BJ (cell line): ENCODE measurements at regions not wholly inside any gene's neighbourhood (a gene's known extent, or its start where the extent isn't known, plus 50 kb on each side); places are given as distances from the start of the nearest gene placed in this dataset.

Experiments
- CTCF ChIA-PET: fragments of 350-600 bp; formaldehyde crosslinking; extraction: SDS; loops from one replicate; lab custom pipeline; 2021; ENCODE audit warnings: antibody characterized with exemption, inconsistent platforms; lab: Yijun Ruan, JAX
- POLR2A ChIA-PET: fragments of 300-600 bp; sonication (Branson Sonifier 250); formaldehyde crosslinking; extraction: SDS; loops from one replicate; lab custom pipeline; 2021; ENCODE audit warnings: antibody characterized with exemption; lab: Charles Lee
- DNase-seq: peaks from one replicate; pipeline ENCODE4 v3.0.0-alpha.2; 2011; ENCODE audit warnings: low read depth
- H3K27me3 ChIP-seq: 2 replicates; pipeline ENCODE4 v1.6.0; 2011; ENCODE audit warnings: low read length; ENCODE audit not compliant: control insufficient read depth, insufficient read depth
- H3K36me3 ChIP-seq: 2 replicates; pipeline ENCODE4 v1.5.1; 2011; ENCODE audit warnings: low read length; ENCODE audit not compliant: control insufficient read depth, insufficient read depth
- H3K4me3 ChIP-seq: 2 replicates; pipeline ENCODE4 v1.5.1; 2011; ENCODE audit warnings: low read depth, mild to moderate bottlenecking, control low read depth, low read length
- TF ChIP-seq, protein P1 (sequence below): IDR thresholded peaks from 2 replicates; pipeline ENCODE4 v1.5.1; 2011; ENCODE audit warnings: low read depth, mild to moderate bottlenecking, control low read depth, inconsistent platforms, low read length, moderate library complexity; ENCODE audit not compliant: insufficient read depth

DNA sequence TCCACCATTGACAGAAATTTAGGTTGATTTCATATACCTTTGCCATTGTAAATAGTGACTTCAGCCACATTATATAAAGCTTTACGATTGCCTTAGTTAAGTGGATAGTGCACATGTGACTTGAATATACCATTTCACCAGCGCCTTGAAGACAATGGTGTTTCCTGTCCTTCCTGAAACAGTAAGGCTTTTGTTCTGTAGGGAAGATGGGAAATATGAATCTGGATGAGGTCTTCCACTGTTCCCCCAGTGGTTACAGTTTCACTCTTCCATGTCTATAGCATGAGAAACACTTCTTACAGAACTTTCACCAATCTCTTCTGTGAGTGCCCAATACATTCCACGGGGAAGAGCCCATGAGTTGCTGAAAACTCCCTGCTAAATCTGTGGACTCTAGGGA, 240.5 kb downstream of the TRIB2 start:
- H3K36me3 ChIP-seq, result no peaks in the 10 kb centered on the region
- no peak for DNase-seq
- H3K4me3 ChIP-seq, result no peak overlapping the region
- H3K27me3 ChIP-seq, result no peaks in the 10 kb centered on the region
- POLR2A ChIA-PET, result no interaction called here
- CTCF ChIA-PET, result interaction anchor here (1.5 kb wide), 1 partner anchor 1127 kb away, joined by 3 read pairs; no protein-coding TSS in a partner anchor
- TF ChIP-seq, protein P1, sequence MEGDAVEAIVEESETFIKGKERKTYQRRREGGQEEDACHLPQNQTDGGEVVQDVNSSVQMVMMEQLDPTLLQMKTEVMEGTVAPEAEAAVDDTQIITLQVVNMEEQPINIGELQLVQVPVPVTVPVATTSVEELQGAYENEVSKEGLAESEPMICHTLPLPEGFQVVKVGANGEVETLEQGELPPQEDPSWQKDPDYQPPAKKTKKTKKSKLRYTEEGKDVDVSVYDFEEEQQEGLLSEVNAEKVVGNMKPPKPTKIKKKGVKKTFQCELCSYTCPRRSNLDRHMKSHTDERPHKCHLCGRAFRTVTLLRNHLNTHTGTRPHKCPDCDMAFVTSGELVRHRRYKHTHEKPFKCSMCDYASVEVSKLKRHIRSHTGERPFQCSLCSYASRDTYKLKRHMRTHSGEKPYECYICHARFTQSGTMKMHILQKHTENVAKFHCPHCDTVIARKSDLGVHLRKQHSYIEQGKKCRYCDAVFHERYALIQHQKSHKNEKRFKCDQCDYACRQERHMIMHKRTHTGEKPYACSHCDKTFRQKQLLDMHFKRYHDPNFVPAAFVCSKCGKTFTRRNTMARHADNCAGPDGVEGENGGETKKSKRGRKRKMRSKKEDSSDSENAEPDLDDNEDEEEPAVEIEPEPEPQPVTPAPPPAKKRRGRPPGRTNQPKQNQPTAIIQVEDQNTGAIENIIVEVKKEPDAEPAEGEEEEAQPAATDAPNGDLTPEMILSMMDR, result no peak

DNA sequence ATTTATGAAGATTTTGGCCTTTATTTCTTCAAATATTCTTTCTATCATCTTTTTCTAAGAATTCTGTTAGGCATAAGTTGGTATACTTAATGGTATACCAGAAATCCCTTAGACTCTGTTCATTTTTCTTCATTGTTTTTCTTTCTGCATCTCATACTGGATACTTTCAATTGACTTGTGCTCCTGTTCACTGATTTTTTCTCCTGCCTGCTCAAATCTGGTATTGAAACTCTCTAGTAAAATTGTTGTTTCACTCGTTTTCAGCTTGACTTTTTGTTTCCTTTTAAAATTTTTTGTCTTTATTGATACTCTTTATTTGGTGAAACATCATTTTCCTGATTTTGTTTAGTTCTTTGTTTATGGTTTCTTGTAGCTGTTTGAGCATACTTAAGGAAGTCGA, 243.2 kb downstream of the TRIB2 start:
- TF ChIP-seq, protein P1, result no peak
- ChIA-PET CTCF (interaction anchor here (1.1 kb wide), 1 partner anchor 29 kb away, joined by 3 read pairs; no protein-coding TSS in a partner anchor), POLR2A (no interaction called here)
- H3K27me3 ChIP-seq, result no peaks in the 10 kb centered on the region
- no peak overlapping the region for H3K4me3 ChIP-seq
- H3K36me3 ChIP-seq, result no peaks in the 10 kb centered on the region
- DNase-seq, result no peak

DNA sequence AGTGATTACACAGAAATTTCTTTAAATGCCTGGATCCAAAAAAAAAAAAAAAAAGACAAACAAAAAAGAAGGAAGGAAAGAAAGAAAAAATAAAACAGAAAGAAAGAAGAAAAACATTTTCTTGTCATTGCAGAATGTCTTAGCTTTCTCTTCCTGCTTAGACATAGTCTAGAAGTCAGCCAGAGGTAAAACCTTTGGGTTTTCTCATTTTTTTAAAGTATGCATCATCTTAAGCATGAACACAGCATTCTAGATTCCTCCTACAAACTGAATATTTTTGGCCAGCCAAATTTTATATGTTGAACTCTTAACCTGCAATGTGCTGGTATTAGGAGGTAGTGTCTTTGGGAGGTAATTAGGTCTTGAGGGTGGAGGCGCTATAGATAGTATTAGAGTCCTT, 243.9 kb downstream of the TRIB2 start:
- ChIA-PET POLR2A (no interaction called here), CTCF (interaction anchor here (1.1 kb wide), 1 partner anchor 29 kb away, joined by 3 read pairs; no protein-coding TSS in a partner anchor)
- no peaks in the 10 kb centered on the region for H3K36me3 ChIP-seq
- TF ChIP-seq, protein P1, result no peak
- H3K4me3 ChIP-seq, result no peak overlapping the region
- DNase-seq, result no peak
- no peaks in the 10 kb centered on the region for H3K27me3 ChIP-seq

DNA sequence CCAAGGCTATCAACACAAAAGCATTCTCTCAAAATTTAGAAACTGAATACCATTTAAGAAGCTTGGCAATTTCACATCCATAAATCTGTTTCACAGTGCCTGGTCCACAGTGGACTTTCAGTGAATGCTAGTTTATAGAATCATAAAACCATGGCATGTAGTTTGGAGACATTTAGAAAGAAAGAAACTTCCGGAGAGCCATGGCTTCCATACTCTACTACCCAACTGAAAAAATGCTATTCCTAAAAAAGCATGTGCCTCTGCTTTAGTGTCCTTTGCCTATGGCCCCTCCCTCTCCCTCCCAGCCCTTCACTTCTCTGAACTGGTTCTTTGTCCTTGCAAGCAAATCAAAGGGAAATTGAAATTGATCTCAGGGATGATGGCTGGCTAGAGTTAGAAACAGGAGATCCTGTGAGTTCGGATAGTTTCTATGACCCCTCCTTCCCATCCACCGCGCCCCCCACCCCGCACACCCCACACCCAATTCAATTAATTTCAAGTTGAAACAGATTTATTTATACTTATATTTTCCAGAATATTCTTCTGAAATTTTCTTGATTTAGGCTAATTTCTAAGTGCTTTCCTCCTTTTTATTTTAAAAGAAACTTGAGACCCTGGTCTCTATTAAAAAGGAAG, 248.3 kb downstream of the TRIB2 start:
- POLR2A ChIA-PET, result no interaction called here

DNA sequence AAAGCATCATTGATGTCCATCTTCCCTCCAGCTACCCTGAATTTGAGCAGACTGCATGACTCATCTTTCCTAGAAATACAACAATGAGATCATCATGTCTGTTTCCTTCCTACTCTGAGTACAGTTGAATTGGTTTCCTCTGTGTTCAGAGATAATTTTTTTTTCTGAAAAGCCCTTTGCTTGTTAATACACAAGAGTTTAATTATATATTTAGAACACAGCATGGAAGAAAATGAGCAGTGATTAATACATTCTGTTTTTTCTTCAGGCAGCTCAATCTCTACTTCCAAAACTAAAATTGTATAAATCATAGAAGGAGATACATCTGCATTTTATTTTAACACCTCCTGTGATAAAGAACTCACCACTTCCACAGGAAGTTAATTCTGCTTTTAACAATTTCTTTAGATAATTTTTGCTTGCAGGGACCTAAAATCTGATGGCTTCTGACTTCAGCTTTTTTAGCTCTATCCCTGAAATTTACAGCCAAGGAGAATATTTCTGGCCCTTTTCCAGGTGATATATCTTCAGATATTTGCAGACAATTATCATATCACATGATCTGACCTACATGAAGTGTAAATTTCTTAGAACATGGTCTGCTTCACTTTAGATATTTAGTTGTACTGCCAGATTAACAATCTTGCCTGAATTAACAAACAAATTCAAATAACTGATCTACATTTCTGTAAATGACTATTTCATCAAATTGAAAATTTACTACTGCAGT, 249.0 kb downstream of the TRIB2 start:
- TF ChIP-seq, protein P1, result no peak
- peak; percentile 24 for DNase-seq
- CTCF ChIA-PET, result no interaction called here
- POLR2A ChIA-PET, result no interaction called here
- Histone ChIP-seq H3K36me3 (no peaks in the 10 kb centered on the region), H3K4me3 (no peak overlapping the region), H3K27me3 (no peaks in the 10 kb centered on the region)

More for the DNA sequence above, 248.3 kb downstream of the TRIB2 start:
- Histone ChIP-seq H3K36me3 (no peaks in the 10 kb centered on the region), H3K27me3 (no peaks in the 10 kb centered on the region), H3K4me3 (no peak overlapping the region)
- CTCF ChIA-PET, result no interaction called here
- no peak for DNase-seq
- TF ChIP-seq, protein P1, result no peak
